ENCODE measurements at regions not wholly inside any gene's neighbourhood (a gene's known extent, or its start where the extent isn't known, plus 50 kb on each side); places are given as distances from the start of the nearest gene placed in this dataset.

GRCh38 chr11:11681536-11681935, 59.7 kb upstream of the GALNT18 start (continued):
- no peak for TF ChIP-seq ZNF462 (CRISPR knock-in tag; IDR thresholded peaks at IDR 0.05)

- Histone ChIP-seq H3K79me2 (replicated peaks; ENCODE audit: insufficient read depth) (no peaks in the 10 kb centered on the region), H3K27ac (ENCODE audit: low read depth) (no peak overlapping the region), H3K36me3 (ENCODE audit: insufficient read depth) (no peaks in the 10 kb centered on the region), H2AFZ (no peak overlapping the region), H3K4me3 (no peak overlapping the region), H3K27me3 (ENCODE audit: insufficient read depth) (no peaks in the 10 kb centered on the region), H3K9me2 (ENCODE audit: insufficient read depth) (0 out of 2 replicates have a peak, but pooled peaks cover 4% of the 10 kb centered on the region), H3K4me1 (ENCODE audit: insufficient read depth) (no peaks in the 10 kb centered on the region), H3K4me2 (no peak overlapping the region), H3F3A (replicated peaks; ENCODE audit: low read depth) (no peaks in the 10 kb centered on the region), H4K20me1 (replicated peaks; ENCODE audit: insufficient read depth) (no peaks in the 10 kb centered on the region)
- H3K4me1 Mint-ChIP-seq, result no peaks in the 10 kb centered on the region
- H3K27me3 Mint-ChIP-seq (ENCODE audit: insufficient read depth, low read depth, poor library complexity), result peaks cover 2% of the 10 kb centered on the region
- H3K9me3 Mint-ChIP-seq, result no peaks in the 10 kb centered on the region
- no peak overlapping the region for H3K27ac Mint-ChIP-seq
- no peaks in the 10 kb centered on the region for H3K36me3 Mint-ChIP-seq (ENCODE audit: low read depth)
- H3K4me3 Mint-ChIP-seq, result no peak overlapping the region
- DNase-seq (ENCODE audit: low spot score) (no peak), ATAC-seq (no peak)
- no peak for TF ChIP-seq EZH2phosphoT487 (IDR thresholded peaks at IDR 0.05; ENCODE audit: unreplicated experiment)
- TF ChIP-seq NANOG (IDR thresholded peaks at IDR 0.05; ENCODE audit: borderline replicate concordance), result no peak
- TF ChIP-seq ZNF331 (CRISPR knock-in tag; IDR thresholded peaks at IDR 0.05; ENCODE audit: low read depth), result no peak
- no peak for TF ChIP-seq CREB1 (CRISPR knock-in tag; IDR thresholded peaks at IDR 0.05; ENCODE audit: low read depth)
These were observed 56.0 kb upstream of the GALNT18 start for GRCh38 chr11:11677672-11678356.
